ENCODE measurements at regions not wholly inside any gene's neighbourhood (a gene's known extent, or its start where the extent isn't known, plus 50 kb on each side); places are given as distances from the start of the nearest gene placed in this dataset.

DNA sequence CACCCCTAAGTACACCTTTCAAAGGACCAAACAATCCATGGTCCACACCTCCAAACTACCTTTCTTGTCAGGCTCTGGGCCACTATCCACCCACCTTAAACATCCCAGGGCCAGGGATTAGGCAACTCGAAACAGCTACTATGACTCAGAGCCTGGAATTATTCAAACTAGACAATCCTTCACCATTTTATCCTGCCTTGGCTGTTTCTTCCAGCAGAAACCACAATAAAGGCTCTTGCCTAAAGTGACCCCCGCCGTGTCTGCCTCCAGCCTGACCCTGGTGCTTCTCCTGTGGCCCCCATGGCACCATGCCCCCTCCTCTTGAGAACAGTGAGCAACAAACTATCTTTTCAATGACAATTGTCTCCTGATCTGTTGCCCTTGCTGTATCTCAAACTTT lies 195.5 kb downstream of the EPM2A start:
- TF ChIP-seq, protein P1, sequence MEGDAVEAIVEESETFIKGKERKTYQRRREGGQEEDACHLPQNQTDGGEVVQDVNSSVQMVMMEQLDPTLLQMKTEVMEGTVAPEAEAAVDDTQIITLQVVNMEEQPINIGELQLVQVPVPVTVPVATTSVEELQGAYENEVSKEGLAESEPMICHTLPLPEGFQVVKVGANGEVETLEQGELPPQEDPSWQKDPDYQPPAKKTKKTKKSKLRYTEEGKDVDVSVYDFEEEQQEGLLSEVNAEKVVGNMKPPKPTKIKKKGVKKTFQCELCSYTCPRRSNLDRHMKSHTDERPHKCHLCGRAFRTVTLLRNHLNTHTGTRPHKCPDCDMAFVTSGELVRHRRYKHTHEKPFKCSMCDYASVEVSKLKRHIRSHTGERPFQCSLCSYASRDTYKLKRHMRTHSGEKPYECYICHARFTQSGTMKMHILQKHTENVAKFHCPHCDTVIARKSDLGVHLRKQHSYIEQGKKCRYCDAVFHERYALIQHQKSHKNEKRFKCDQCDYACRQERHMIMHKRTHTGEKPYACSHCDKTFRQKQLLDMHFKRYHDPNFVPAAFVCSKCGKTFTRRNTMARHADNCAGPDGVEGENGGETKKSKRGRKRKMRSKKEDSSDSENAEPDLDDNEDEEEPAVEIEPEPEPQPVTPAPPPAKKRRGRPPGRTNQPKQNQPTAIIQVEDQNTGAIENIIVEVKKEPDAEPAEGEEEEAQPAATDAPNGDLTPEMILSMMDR (IDR thresholded peaks at IDR 0.05), result no peak
- no peak for TF ChIP-seq POLR2AphosphoS5 (IDR thresholded peaks at IDR 0.05; ENCODE audit: low read depth, low read length)
- TF ChIP-seq, protein P2, sequence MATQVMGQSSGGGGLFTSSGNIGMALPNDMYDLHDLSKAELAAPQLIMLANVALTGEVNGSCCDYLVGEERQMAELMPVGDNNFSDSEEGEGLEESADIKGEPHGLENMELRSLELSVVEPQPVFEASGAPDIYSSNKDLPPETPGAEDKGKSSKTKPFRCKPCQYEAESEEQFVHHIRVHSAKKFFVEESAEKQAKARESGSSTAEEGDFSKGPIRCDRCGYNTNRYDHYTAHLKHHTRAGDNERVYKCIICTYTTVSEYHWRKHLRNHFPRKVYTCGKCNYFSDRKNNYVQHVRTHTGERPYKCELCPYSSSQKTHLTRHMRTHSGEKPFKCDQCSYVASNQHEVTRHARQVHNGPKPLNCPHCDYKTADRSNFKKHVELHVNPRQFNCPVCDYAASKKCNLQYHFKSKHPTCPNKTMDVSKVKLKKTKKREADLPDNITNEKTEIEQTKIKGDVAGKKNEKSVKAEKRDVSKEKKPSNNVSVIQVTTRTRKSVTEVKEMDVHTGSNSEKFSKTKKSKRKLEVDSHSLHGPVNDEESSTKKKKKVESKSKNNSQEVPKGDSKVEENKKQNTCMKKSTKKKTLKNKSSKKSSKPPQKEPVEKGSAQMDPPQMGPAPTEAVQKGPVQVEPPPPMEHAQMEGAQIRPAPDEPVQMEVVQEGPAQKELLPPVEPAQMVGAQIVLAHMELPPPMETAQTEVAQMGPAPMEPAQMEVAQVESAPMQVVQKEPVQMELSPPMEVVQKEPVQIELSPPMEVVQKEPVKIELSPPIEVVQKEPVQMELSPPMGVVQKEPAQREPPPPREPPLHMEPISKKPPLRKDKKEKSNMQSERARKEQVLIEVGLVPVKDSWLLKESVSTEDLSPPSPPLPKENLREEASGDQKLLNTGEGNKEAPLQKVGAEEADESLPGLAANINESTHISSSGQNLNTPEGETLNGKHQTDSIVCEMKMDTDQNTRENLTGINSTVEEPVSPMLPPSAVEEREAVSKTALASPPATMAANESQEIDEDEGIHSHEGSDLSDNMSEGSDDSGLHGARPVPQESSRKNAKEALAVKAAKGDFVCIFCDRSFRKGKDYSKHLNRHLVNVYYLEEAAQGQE (IDR thresholded peaks at IDR 0.05; ENCODE audit: insufficient read depth in 1 of 2, low read depth in 2 of 2, low read length in 1 of 2), result no peak
- no peak for TF ChIP-seq TCF7L2 (IDR thresholded peaks at IDR 0.05; ENCODE audit: low read depth, low read length)
- TF ChIP-seq SIN3A (IDR thresholded peaks at IDR 0.05; ENCODE audit: borderline replicate concordance, insufficient read depth, low read depth, low read length), result no peak
